HG02852 (cell line): ENCODE measurements at regions not wholly inside any gene's neighbourhood (a gene's known extent, or its start where the extent isn't known, plus 50 kb on each side); places are given as distances from the start of the nearest gene placed in this dataset.
"Not testable (repeated sequence)": the region's sequence is repeated elsewhere in the genome, so short reads cannot be mapped to it uniquely, and the experiment has no call there.

Experiments used
- ATAC-seq: cut with Tn5 transposase; IDR thresholded peaks from one replicate; pipeline ENCODE4 v1.9.1; 2021; ENCODE audit warnings: mild to moderate bottlenecking, moderate library complexity; ENCODE audit not compliant: unreplicated experiment

DNA sequence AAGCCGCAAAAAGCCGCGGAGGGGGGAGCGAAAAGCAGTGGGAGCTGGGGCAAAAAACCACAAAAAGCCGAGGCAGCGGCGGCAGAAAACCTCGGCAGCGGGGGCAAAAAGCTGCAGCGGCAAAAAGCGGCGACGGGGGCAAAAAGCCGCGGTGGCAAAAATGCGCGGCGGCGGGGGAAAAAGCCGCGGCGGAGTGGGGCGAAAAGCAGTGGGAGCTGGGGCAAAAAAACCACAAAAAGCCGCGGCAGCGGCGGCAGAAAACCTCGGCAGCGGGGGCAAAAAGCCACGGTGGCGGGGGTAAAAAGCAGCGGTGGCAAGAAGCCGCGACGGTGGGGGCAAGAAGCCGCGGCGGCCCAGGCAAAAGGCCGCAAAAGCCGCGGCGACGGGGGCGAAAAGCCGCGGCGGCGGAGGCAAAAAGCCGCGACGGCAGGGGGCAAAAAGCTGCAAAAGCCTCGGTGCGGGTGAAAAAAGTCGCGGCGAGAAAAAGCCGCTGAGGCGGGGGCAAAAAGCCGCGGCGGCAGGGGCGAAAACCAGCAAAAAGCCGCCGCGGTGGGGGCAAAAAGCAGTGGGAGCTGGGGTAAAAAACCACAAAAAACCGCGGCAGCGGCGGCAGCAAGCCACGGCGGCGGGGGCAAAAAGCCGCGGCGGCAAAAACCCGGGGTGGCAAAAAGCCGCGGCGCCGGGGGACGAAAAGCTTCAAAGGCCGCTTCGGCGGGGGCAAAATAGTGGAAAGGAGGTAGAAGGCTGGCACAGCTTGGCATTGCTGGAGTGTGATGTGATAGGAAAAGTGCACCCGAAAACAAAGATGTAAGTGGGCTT, 135.9 kb downstream of the ZNF92 start:
- no peak for ATAC-seq

GRCh38 chr7:65510187-65510538, 136.5 kb downstream of the ZNF92 start:
- not testable (repeated sequence) for ATAC-seq

GRCh38 chr7:65519751-65520150, 146.1 kb downstream of the ZNF92 start:
- ATAC-seq = not testable (repeated sequence)

- not testable (repeated sequence) for ATAC-seq
These were observed 172.0 kb downstream of the ZNF92 start for GRCh38 chr7:65545465-65546161.

- ATAC-seq = not testable (repeated sequence)
These were observed 176.2 kb downstream of the ZNF92 start for GRCh38 chr7:65549589-65550443.

DNA sequence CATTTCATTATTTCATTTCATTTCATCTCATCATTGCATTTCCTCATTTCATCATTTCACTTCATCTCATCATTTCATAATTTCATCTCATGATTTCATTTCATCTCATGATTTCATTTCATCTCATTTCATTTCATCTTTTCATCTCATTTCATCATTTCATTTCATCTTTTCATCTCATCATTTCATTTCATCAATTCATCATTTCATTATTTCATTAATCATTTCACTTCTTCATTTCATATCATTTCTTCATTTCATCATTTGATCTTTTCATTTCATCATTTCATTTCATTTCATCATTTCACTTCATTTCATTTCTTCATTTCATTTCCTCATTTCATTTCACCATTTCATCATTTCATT, 176.8 kb downstream of the ZNF92 start:
- not testable (repeated sequence) for ATAC-seq

DNA sequence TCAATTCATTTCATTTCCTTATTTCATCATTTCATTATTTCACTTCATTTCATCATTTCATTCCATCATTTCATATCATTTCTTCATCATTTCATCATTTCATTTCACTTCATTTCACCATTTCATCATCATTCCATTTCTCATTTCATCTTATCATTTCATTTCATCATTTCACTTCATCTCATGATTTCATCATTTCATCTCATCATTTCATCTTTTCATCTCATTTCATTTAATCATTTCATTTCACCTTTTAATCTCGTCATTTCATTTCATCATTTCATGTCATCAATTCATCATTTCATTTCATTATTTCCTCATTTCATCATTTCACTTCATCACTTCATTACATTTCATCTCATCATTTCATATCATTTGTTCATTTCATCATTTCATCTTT, 177.4 kb downstream of the ZNF92 start:
- not testable (repeated sequence) for ATAC-seq

DNA sequence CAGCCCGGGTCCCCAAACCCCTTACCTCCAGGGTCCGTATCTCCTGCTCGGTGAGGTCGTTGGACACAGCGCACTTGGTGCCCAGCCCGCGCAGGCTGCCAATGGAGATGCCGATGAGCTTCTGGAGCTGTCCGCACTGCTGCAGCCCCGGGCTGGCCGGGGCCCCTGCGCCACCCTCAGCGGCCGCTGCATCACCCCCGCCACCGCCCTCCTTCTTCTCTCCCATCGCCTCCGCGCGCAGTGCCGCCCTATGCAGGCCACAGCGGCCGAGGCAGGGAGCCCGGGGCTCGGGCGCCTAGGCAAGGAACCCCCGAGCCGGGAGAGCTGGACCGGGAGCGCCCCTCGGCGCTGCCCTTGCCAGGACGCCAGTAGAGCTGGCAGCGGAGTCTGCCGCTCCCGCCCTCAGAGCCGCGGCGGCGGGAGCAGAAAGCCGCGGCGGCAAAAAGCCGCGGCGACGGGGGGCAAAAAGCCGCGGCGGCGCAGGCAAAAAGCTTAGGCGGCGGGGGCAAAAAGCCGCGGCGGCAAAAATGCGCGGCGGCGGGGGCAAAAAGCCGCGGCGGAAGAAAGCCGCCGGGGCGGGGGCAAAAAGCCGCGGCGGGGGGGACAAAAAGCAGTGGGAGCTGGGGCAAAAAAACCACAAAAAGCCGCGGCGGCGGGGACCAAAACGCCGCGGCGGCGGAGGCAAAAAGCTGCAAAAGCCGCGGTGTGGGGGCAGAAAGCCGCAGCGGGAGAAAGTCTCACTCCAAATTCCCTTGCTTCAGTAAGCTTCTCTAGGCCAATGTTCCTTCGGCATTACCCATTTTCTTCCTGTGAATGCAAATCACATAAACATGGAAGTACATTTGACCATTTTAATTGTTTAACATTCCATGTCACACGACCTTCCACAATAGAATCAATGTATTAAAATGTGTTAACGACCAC, 181.2 kb downstream of the ZNF92 start:
- ATAC-seq = not testable (repeated sequence)

DNA sequence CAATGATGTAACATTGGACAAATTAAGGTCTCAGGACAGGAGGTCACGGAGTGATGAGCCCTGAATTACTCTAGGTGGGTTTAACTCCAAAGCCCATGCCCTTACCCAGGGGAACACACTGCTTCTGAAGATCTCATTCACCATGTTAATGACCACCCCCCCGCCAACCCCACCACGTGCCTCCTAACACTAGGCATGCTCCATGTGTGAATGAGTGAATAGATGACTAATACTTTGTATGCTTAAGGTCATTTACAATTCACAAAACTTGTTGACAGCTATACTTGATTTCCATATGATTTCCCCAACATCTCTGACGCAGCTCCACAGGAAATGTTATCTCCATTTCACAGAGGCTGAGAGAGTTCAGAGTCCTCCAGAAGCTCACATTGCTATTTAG, 184.9 kb downstream of the ZNF92 start:
- not testable (repeated sequence) for ATAC-seq

DNA sequence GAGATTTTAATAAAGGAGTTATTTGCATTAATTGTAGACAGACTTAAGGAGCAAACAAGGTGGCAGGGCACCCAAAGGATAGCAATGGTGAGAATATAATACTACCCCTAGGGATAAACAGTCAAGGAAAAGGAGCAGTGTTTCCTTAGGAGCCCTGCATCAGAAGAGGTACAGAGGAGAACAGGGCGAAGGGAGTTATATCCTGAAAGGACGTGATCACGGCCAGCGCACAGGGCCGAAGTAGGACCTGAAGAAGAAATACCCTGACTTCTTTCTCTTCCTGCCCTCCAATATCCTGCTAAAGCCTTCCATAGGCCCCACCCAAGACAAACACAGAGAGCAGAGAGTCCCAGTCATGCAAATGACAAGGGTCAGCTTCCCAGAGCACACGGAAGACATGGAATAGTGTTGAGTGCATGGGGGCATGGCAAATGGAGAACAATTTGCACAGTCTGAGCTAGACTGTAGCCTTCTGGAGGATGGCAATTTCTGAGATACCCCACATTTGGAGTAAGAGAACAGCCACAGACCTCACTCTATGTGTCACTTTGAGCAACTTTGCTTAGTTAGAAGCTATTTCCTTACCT, 188.2 kb downstream of the ZNF92 start:
- ATAC-seq = not testable (repeated sequence)

DNA sequence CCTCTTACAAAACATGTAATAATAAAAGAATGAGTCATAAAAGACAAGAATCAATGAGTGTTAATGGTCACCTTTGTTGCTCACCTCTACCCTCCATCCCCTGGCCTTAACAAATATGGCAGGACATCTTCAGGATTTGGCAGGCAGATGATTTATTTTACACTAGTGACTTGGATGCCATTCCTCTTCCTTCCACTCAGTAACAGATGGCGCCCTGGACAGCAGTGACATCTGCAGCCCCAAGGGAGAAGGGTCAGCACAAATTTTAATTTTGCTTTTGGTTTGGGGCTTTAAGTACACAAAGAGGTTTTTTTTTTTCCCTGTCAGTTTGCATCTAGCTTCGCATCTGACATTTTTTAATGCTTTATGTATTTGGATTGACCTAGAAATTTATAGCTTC, 188.9 kb downstream of the ZNF92 start:
- not testable (repeated sequence) for ATAC-seq

DNA sequence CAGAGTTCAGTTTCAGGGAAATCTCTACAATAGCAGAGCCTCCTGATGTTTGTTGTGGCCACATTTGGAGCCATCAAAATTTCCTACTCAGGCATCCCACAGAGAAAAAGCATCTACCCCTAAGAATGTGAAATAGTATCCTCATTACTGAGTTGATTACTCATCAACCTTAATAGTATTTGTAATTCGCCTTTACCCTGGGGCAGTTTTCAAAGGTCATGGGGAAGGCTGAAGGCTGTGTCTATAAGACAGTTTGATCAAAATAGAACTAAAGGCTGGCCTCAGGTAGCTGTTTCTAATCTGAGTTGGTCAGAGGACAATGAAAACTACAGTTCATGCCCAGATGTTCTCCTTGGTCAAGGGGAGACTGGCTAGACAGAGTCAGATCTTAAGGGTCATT, 189.7 kb downstream of the ZNF92 start:
- not testable (repeated sequence) for ATAC-seq

DNA sequence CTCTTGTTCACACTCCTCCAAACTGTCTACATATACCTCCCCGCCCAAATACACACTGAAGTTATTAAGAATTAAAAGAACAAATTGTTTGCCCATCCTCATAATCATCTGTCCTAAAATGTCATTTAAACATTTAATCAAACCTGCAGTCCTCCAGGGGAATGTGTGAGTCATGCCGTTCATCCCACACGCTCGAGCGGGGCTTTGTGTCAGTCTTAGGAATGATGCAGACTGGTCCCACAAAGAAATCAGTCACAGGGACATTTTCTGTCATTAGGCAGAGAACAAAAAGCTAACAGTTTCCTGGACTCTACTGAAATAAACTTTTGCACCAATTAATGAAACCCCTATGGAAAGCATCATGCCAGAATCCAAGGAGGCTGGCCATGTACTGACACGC, 194.6 kb downstream of the ZNF92 start:
- ATAC-seq = not testable (repeated sequence)

DNA sequence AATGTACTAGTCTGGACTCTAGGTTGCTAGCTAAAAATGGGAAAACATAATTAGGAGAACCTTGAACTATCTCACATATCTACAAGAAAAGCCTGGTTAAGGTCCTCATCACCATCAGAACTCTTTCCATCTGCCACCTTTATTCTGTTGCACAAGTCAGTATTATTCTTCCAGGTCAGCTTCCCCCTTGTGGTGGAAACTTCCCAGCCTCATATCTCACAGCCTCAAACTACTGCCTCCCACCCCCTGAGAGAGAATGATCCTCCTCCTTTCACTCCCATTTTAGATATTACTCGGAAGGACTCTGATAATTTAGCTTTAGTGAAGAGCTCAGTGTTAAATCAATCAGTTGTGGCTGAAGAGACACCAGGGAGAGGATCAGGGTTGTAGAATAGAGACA, 197.3 kb downstream of the ZNF92 start:
- ATAC-seq = not testable (repeated sequence)

DNA sequence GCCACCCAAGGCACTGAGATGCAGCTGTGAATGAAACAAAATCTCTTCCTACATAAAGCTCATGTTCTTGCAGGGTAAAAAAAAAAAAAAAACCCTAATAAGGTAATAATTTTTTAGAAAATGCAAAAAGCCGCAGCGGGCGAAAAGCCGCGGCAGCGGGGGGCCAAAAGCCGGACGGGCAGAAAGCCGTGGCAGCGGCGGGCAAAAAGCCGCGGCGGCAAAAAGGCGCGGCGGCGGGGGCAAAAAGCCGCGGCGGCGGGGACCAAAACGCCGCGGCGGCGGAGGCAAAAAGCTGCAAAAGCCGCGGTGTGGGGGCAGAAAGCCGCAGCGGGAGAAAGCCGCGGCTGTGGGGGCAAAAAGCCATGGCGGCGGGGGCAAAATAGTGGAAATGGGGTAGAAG, 198.9 kb downstream of the ZNF92 start:
- ATAC-seq = not testable (repeated sequence)

DNA sequence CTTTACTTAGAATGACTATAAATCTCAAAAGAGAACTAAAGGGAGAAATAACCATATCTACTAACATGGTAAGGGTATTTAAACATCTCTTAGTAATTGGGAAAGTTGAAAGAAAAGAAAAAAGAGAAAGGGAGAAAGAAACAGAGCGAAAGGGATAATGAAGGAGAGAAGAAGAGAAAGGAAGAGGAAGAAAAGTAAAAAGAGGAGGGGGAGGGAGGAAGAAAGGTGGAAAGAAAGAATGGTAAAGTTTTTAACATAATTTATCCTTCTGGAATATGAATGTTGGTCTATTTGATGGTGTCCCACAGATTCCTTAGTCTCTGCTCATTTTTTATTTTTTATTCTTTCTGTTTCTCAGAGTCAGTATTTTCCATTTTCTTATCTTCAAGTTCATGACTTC, 202.7 kb downstream of the ZNF92 start:
- ATAC-seq = not testable (repeated sequence)

DNA sequence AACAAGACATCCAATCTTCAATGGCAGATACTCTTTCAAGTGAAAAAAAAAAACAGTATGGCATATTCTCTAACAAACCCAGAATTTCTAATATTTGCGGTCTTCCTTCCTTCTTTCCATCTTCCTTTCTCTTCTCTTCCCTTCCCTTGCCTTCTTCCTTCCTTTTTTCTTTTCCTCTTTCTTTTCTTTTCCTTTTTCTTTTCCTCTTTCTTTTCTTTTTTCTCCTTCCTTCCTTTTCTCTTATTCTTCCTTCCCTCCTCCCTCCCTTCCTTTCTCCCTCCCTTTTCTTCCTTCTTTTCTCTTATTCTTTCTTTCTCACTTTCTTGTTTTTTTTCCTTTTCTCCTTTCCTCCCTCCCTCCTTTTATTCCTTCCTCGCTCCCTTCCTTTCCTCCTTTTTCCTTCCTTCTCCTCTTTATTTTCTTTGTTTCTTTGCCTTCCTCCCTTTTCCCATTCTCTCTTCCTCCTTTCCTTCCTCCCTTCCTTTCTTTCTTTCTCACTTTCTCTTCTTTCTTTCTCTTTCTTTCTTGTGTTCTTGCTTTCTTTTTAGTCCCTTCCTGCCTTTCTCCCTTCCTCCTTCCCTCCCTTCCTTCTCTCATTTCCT, 209.0 kb downstream of the ZNF92 start:
- ATAC-seq = not testable (repeated sequence)

DNA sequence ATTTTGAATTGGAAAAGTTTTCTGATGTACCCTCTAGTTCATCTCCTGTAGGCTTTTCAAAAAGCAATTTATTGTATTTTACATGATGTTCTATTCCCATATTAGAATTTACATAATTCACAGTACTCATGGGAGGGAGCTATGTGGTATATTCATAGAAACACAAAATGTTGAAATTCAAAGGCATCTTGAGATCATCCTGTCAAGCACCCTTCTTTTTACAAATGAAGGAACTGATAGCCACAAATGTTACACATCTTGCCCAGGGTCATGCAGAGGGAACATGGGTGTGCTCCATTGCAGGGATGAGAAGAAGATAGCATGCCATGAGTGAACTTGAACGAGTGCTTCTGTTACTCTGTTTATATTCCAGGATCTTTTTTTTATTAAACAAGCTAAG, 228.8 kb downstream of the ZNF92 start:
- ATAC-seq = not testable (repeated sequence)

GRCh38 chr7:65609131-65609530, 235.5 kb downstream of the ZNF92 start:
- ATAC-seq = no peak
